Inflammatory macrophage treated with lipopolysaccharide for 1 hour (primary cell): ENCODE measurements at regions not wholly inside any gene's neighbourhood (a gene's known extent, or its start where the extent isn't known, plus 50 kb on each side); places are given as distances from the start of the nearest gene placed in this dataset.
"Not testable (repeated sequence)": the region's sequence is repeated elsewhere in the genome, so short reads cannot be mapped to it uniquely, and the experiment has no call there.

ENCODE experiments used
- DNase-seq, 2 donors: peaks; one replicate each; pipeline ENCODE4 v3.0.0-alpha.2; 2020 to 2022

DNA sequence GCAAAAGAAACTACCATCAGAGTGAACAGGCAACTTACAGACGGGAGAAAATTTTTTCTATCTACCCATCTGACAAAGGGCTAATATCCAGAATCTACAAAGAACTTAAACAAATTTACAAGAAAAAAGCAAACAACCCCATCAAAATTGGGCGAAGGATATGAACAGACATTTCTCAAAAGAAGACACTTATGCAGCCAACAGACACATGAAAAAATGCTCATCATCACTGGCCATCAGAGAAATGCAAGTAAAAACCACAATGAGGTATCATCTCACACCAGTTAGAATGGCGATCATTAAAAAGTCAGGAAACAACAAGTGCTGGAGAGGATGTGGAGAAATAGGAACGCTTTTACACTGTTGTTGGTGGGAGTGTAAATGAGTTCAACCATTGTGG, 206.6 kb upstream of the HTR1E start:
- not testable (repeated sequence) for DNase-seq

DNA sequence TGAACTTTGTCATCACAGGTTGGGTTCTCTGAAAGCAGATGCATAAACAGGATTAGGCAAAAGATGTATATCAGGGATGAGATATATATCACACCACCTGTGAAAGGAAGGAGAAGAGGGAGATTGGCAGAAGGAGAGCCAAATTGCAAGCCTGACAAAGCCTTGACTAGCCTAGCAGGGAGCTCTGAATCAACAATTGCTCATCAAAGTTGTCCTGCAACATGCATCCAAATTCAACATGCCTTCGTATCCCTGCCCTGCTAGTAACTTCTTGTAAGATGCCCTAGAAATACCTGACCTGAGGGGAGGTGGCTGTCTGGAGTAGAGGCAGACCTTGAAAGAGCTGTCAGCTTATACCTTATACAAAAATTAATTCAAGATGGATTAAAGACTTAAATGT, 207.1 kb upstream of the HTR1E start:
- DNase-seq = no peak

DNA sequence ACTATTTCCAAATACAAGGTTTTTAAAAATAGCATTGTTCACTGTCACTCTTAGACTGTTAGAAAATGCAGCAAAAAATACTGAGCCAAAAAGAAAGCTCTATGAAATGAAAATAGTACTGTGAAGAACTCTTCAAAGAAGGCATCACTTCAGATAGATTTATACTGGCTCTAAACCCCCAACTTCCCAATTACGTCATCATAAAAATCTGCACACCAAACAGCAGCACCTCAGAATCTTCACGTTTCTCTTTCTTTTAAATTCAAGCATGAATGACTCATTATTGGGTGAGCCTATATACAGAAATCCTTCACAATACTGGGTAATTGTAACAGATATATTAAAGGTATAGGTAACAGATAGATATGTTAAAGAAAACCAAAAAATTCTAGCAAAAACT, 208.4 kb upstream of the HTR1E start:
- no peak for DNase-seq

DNA sequence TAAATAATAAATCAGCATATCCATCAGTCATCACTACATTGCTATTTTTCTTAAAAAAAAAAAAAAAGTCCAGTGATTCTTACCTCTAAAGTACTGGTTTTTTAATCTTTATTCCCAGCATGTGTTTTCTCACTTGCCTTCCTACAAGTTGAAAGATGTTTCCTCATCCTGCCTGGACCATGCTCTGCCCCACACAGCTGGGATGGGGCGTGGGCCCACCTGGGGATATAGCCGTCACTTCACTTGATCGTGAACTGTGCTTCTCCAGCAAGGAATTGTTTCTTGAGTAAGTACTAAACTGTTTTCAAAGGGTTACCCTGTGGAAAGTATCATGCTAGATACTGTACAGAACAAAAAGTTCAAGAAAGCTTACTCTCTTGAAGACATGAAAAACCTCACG, 212.6 kb upstream of the HTR1E start:
- no peak for DNase-seq

DNA sequence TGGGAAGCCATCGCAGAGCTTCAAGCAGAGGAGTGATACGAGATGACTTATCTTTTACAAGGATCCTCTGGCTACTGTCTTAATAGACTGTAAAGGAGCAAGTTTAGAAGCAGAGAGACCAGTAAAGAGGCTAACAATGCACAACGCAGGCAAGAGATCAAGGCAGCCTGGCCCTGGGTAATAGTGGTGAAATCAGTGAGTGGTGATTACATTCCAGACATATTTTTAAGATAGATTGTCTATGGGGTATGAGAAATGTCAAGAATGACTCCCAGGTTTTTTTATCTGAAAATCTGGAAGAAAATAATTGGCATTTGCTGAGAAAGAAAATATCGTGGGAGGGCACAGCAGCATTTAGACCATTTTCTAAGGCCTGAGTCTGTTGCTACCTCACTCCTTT, 213.6 kb upstream of the HTR1E start:
- DNase-seq = no peak

DNA sequence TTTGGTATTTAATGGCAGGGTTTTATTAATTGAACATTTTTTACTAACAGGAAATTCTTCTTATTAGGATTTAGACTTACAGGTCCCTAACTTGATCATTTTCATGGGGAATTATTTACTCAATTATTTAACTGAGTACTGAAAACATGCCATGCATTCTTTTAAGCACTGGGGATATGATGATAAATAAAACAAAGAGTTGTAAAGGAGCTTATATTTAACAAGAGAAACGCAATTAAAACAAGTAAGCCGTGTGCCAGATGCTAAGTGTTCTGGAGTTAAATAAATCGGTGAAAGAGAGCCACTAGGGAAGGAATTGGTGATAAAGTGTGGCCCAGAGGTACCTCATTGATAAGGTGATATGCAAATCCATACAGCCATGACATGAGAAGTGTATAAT, 214.2 kb upstream of the HTR1E start:
- no peak for DNase-seq

DNA sequence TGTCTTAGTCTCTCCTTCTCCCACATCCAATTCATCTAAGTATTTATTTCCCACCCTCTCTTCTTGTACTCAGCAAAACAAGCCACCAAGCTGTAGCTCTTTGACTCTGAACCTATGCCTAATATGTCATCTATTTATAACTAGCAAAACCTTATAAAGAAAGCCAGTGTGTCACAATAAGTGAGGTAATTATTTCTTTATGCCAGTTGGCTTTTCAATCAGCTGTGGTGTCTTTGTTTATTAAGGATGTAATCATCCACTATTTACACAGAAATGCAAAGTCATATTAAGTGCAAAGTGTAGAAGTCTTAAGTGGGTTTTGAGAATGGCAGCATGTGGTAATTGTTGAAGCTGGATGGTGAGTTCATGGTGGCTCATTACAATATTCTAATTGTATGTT, 215.2 kb upstream of the HTR1E start:
- no peak for DNase-seq

DNA sequence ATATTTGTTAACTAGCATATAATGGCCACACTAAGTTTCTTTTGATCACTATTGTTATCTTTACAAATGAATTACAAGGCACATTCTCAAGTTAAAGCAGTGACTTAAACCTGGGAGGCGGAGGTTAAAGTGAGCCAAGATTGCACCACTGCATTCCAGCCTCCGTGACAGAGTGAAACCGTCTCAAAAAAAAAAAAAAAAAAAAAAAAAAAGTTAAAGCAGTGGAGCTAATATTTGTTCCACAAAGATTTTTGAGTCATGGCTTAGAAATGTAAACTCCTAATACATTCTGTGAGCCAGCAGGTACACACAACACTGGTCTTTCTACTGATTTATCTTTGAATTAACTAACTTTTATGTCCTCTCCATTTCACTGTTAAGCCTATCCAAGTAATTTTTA, 221.7 kb upstream of the HTR1E start:
- no peak for DNase-seq

DNA sequence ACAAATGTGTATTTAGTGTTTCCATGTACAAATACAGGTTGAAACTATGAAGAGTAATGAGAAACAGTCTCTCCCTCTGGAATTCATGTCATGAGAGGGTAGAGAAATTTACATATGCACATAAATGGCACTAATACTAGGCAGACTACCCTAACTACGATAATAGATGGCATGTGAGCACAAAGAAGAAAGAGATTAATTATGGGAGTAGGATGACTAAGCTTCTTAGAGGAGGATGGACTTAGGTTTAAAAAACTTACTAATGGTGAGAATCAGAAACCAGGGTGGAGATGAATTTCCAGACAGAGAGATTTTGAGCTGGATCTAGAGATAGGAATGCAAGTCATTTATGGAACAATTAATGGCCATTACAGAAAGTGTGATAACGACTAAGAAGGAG, 225.3 kb upstream of the HTR1E start:
- DNase-seq = no peak

DNA sequence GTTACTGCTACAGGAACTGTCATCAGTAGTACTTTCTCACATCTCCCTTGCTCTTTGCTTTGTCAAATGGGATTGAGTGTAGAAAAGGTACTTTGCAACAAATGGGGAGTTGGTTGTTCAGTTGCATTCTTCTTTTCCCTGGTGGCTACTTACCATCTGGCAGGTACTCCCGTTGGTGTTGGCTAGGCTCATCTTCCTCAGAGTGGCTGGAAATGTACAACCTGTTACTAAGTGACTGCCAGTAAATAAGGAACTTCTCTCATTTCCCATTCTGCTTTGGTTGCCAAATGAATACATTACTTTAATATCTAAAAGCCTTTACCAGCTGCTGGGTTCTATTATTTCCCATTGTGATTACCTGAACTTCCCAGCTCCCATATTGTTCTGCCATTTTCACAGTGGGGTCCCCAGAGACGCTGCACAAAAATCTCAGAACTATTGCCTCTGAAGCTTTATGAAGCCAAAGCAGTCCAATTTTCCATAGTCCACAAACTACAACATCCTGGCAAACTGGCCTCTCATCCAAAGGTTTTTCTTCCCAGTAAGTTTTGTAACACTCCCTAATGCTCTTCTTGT, 229.7 kb upstream of the HTR1E start:
- DNase-seq = no peak

DNA sequence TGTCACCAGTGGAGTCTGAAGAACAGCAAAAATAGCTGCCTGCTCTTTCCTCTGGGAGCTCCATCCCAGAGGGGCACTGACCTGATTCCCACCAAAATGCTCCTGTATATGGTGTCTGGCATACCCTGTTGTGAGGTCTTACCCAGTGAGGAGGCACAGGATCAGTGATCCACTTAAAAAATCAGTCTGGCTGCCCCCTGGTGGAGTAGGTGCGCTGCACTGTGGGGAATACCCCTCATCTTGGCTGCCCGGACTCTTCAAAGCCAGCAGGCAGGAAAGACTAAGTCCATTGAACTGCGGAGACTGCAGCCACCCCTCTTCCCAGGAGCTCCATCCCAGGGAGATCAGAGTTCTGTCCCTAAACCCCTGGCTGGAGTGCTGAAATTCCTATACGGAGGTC, 230.9 kb upstream of the HTR1E start:
- no peak for DNase-seq

DNA sequence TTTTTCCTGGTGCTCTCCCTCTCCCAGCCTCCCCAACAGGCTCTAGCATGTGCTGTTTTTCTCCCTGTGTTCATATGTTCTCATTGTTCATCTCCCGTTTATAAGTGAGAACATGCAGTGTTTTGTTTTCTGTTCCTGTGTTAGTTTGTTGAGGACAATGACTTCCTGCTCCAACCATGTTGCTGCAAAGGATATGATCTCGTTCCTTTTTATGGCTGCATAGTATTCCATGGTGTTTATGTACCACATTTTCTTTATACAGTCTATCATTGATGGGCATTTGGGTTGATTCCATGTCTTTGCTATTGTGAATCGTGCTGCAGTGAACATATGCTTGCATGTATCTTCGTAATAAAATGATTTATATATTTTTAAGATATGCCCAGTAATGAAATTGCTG, 236.1 kb upstream of the HTR1E start:
- DNase-seq = not testable (repeated sequence)

DNA sequence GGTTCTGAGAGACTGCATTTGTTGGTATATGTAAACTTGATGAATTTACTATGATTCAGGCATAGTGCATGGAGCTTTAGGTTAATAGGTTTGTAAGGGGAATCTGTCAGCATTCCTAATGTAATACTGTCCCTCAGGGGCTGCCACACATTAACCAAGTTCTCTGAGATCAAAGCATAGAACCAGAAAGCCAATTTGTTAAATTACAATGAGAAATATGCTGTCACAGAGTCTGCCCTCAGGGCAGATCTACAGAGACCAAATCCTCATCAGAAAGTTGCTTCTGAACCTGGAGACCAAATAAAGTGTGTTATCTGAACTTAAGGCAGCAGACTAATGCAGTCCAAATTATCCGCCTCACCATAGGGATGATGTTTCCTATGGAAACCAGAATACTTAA, 250.8 kb upstream of the HTR1E start:
- no peak for DNase-seq

DNA sequence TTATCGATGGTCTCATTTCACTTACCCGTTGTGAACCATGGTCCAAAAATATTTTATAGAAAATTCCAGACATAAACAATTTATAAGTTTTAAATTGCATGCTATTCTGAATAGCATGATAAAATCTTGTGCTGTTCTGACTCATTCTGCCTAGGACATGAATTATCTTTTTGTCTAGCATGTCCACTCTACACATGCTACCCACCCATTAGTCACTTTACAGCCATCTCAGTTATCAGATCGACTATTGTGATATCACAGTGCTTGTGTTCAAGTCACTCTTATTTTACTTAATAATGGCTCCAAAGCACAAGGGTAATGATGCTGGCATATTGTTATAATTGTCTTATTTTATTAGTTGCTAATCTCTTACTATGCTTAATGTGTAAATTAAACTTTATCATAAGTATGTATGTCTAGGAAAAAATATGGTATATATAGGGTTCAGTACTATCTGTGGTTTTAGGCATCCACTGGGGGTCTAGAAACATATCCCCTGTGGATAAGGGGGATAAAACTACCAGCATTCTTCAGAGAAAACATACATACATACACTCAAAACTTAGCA, 252.0 kb upstream of the HTR1E start:
- no peak for DNase-seq

DNA sequence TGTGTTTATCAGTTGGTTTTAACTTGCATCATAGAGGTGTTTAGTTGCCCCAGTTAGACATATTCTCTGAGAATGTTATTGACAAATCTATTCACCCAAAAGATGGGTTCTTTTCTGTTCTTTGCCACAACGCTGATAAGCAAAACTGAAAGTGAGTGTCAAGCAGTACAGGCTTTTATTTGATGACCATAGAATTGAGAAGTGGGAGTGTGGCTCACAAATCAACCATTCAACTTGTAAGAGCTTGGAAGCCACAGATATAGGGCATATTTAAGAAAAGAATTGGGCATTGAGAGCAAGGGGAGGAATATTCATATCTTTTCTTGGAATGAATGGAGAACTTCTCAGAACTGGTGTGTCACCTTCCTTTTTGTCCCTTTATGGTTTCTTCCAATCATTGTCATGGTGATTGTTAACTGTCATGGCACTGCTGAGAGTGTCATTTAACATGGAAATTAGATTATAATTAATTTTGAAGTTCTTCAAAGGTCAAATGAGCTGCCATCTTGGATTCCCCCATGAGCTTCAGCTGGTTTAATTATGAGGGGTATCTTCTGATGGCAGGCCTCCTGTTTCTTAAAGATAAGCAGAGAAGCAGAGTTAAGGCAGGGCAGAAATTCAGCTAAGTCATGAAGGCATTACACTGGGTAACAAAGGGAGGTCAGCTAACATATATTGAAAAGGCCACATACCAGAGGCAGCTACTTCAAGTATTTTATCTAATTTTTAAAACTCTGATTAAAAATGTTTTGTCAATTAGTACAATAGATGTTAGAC, 254.0 kb upstream of the HTR1E start:
- no peak for DNase-seq

DNA sequence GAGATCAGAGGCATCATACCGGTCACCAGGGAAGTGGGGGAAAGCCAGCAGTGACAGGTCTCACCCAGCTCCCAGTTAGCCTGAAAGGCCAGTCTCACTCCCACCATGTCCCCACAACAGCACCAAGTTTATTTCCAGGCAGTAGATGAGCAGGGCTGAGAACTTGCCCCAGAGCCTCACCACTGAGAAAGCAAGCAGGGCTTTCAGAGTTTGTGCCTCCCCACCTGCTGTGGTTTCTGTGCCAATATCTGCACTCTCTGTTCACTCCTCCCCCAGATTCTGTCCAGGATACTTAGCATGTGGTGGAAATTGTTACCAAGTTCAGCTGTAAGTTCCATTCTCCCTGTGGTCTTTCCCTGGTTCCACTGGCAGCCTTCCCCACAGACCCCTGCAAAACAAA, 255.0 kb upstream of the HTR1E start:
- DNase-seq = no peak

DNA sequence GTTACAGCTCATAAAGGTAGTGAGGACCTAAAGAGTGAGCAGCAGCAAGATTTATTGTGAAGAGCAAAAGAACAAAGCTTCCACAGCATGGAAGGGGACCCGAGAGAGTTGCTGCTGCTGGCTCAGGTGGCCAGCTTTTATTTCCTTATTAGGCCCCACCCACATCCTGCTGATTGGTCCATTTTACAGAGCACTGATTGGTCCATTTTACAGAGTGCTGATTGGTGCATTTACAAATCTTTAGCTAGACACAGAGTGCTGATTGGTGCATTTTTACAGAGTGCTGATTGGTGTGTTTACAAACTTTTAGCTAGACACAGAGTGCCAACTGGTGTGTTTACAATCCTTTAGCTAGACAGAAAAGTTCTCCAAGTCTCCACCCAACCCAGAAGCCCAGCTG, 256.2 kb upstream of the HTR1E start:
- DNase-seq = not testable (repeated sequence)

DNA sequence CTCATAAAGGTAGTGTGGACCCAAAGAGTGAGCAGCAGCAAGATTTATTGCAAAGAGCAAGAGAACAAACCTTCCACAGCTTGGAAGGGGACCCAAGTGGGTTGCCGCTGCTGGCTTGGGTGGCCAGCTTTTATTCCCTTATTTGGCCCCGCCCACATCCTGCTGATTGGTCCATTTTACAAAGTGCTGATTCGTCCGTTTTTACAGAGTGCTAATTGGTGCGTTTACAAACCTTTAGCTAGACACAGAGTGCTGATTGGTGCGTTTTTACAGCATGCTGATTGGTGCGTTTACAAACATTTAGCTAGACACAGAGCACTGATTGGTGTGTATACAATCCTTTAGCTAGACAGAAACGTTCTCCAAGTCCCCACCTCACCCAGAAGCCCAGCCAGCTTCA, 265.2 kb upstream of the HTR1E start:
- DNase-seq = not testable (repeated sequence)

DNA sequence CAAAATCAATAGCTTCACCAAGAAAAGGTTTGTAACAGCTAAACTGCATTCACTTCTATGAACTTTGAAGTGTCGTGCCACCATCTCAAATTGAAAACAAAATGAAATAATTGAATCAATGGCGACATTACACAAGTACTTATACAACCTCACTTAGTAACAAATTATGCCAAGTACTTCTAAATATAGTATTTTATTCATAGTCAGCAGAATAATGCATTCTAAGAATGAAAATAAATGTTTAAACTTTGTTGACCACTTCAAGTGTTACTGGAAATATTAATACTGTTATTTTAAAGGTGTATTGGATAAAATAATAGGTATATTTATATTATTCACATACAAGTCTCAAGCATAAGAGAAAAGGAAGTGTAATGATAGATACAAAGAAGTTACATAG, 280.1 kb upstream of the HTR1E start:
- no peak for DNase-seq

DNA sequence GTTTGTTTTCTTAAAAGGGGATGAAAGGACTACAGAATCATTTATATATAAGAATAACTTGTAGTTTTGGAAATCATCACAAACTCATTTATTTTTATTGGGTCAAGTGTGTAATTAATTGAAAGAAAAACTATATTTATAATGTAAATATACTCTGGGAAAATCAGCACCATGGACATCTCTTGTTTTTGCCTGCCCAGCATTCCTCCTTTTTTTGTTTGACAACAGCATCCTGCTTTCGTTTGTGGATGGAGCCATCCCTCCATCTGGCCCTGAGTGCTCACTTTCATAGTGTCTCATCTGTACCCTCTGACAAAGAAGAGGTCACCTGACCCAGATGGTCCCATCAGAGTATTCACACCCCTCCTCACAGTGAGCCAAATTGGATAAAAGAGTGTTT, 308.2 kb upstream of the HTR1E start:
- no peak for DNase-seq

DNA sequence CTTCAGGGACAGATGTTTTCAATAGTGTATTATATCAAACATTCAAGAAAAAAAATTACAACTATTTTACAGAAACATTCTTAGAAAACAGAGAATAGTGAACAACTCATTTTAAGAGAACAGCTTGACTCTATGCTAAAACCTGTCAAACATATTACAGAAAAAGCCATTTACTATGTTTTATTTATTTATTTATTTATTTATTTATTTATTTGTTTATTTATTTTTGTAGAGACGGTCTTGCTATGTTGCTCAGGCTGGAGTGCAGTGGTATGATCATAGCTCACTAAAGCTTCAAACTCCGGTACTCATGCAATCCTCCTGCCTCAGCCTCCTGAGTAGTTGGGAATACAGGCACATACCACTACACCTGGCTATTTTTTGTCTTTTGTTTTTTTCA, 317.9 kb upstream of the HTR1E start:
- no peak for DNase-seq

DNA sequence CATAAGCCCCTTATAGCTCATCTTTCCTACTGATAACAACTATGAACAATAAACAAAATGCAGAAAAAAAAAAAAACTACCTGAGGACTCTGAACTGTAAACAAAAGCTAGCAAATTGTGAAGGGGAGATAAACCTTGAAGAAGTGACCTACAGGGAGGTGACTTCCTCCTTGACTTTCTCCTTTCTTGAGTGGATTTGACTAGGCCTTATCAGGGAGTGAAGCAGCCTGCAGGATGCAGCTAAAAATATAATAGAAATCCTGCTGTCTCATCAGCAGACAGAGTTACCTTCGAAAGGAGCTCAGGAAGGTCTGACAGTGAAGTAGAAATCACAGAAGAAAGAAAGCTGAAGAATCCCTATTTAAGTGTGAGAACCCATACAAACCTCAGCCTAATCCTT, 322.0 kb upstream of the HTR1E start:
- DNase-seq = no peak

DNA sequence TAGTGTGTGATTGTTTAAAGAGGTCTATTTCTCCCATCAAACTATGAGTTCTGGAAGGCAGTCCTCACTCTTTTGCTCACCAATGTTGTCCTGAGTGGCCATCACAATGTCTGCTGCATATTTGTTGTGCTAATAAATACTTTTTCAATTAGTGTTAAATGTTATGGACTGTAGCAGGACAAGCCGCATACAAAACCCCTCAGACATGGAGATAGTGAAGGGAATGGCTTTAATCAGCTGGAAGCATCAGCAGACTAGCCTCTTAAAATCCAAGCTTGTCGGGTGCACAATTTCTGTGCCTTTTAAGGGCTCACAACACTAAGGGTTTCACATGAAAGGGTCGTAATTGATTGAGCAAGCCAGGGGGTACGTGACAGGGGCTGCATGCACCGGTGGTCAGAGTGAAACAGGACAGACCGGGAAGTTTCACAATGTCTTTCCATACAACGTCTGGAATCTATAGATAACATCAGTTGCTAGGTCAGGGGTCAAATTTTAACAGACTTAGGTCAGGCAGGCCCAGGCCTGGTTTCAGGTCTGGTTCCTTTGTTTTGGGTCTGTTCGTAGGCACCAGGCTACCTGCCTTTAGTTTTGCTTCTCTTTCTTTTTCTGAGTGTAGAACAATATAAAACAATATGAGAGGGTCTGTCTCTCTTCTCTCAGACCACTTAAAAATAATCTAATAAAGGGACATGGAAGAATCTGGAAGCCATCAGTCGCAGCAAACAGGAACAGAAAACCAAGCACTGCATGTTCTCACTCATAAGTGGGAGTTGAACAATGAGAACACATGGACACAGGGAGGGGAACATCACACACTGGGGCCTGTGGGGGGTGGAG, 327.6 kb upstream of the HTR1E start:
- no peak for DNase-seq

DNA sequence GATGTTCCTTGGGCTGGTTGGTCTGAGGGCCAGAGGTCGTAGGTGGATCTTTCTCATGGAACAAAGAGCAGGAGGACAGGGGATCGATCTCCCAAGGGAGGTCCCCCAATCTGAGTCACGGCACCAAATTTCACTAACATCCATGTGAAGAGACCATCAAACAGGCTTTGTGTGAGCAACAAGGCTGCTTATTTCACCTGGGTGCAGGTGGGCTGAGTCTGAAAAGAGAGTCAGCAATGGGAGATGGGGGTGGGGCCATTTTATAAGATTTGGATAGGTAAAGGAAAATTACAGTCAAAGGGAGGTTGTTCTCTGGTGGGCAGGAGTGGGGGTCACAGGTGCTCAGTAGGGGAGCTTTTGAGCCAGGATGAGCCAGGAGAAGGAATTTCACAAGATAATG, 334.0 kb upstream of the HTR1E start:
- DNase-seq = not testable (repeated sequence)
